Colonic mucosa (tissue), 4 donors: ENCODE measurements at regions not wholly inside any gene's neighbourhood (a gene's known extent, or its start where the extent isn't known, plus 50 kb on each side); places are given as distances from the start of the nearest gene placed in this dataset.

Experiments used
- DNase-seq: peaks from one replicate; pipeline ENCODE4 v3.0.0-alpha.2; 2020
- H3K27ac ChIP-seq: fragments of 200-600 bp; one replicate; pipeline ENCODE4 v1.8.0; 2021
- H3K27me3 ChIP-seq: fragments of 200-600 bp; one replicate; pipeline ENCODE4 v1.8.0; 2021
- H3K36me3 ChIP-seq: fragments of 200-600 bp; one replicate; pipeline ENCODE4 v1.8.0; 2021
- H3K4me1 ChIP-seq: fragments of 200-600 bp; one replicate; pipeline ENCODE4 v1.8.0; 2021; ENCODE audit warnings: mild to moderate bottlenecking
- H3K4me3 ChIP-seq: fragments of 200-600 bp; one replicate; pipeline ENCODE4 v1.8.0; 2021
- H3K9ac ChIP-seq, 2 donors: one replicate each; pipeline ENCODE4 v1.7.0; 2013; ENCODE audit warnings: control low read depth in 2 of 2, low read depth in 2 of 2, low read length in 2 of 2
- H3K9me3 ChIP-seq: fragments of 200-600 bp; one replicate; pipeline ENCODE4 v1.8.0; 2021
- intact Hi-C: fragments of 100-400 bp; cut with DNase I; formaldehyde crosslinking; loops from one replicate; pipeline ENCODE4 v1.14.1; 2022
- TF ChIP-seq, protein P1 (sequence below): fragments of 200-600 bp; IDR thresholded peaks from one replicate; pipeline ENCODE4 v1.8.0; 2022; ENCODE audit warnings: antibody characterized with exemption, mild to moderate bottlenecking
- donor health status: healthy.
- donor health status: DM: no; HTN: no; CAD: no.
- donor health status: DM: no; HTN: no; CAD: no.

DNA sequence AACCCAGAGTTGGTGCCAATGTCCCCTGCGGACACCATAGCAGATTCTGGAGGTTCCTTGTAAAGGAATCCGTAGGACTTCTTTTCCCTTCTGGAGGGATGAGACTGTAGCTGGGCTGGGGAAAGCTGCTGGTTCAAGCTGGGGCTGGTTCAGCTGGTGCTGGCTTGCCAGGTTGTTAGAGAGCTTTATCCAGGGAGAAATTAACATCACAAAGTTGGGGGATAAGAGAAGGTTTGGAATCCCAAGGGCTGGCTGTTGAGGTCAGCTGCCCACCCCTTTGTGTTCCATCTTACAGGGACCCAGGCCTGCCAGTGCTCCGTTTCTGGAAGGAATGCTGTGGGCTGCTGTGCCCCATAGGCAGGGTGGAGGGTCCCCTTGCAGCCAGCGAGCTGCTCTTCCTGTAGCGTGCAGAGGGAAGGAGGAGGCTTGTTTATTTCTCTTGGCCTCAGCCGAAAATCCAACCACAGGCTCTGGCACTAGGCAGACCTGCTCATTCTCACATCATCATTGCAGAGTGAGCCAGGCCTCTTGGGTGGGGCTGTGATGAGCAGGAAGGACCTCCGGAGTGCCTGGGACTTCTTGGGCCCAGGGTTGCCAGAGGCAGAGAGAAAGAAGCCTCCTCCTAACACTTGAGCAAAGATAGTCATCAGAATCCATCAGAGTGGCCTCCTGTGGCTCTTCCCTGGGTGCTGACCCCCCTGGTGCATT, 251.1 kb downstream of the SEC14L1 start:
- Histone ChIP-seq H3K9me3 (no peaks in the 10 kb centered on the region), H3K27ac (peak overlapping the region; percentile 73), H3K4me3 (no peak overlapping the region), H3K9ac (peak overlapping the region; percentile 17 to 63), H3K27me3 (no peaks in the 10 kb centered on the region), H3K4me1 (peaks cover 39% of the 10 kb centered on the region), H3K36me3 (no peaks in the 10 kb centered on the region)
- TF ChIP-seq, protein P1, sequence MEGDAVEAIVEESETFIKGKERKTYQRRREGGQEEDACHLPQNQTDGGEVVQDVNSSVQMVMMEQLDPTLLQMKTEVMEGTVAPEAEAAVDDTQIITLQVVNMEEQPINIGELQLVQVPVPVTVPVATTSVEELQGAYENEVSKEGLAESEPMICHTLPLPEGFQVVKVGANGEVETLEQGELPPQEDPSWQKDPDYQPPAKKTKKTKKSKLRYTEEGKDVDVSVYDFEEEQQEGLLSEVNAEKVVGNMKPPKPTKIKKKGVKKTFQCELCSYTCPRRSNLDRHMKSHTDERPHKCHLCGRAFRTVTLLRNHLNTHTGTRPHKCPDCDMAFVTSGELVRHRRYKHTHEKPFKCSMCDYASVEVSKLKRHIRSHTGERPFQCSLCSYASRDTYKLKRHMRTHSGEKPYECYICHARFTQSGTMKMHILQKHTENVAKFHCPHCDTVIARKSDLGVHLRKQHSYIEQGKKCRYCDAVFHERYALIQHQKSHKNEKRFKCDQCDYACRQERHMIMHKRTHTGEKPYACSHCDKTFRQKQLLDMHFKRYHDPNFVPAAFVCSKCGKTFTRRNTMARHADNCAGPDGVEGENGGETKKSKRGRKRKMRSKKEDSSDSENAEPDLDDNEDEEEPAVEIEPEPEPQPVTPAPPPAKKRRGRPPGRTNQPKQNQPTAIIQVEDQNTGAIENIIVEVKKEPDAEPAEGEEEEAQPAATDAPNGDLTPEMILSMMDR = no peak
- peak; percentile 65 for DNase-seq
- intact Hi-C loops = no loop called here

DNA sequence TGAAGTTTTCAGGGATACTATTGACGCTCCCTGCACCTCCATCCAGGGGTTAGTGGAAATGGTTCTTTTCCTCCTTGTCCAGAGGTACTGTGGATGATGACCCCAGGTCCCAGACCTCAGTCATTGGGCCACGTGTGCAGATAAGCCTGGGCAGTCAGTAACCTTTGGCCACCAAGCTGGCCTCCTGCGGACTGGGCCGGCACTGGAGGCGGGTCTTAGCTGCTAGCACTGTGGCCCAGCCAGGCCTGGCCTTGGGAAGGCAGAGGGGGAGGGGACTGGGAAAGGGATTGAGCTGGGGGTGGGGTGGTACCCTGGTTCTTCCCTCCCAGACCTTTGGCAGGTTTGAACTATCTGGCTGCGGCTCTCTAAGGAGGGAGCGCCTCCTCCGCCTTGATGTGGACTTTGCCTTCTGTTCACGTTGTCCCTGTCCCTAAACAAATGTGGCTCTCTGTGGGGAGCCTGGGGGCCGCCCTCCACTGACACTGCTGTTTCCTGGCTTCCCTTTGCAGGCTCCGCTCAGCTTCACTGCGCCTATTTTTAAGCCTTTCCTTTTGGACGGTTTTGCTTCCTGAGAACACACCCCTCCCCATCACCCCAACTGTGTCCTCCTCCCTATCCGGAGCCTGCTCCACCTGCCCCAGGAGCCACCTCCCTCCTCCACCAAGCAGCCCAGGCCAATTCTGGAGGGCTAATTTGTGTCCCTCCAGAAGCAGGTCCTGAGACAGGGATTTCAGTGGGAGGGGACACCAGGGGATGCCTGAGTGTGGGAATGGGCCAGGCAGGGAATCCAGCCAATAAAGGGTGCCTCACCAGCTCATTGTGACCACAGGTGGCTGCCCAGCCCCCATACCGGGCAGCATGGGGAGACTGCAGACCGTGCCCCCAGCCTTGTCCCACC, 251.9 kb downstream of the SEC14L1 start:
- TF ChIP-seq, protein P1 = no peak
- Histone ChIP-seq H3K27ac (peak overlapping the region; percentile 73), H3K36me3 (no peaks in the 10 kb centered on the region), H3K9ac (peak overlapping the region; percentile 17 to 63), H3K9me3 (no peaks in the 10 kb centered on the region), H3K4me1 (peaks cover 39% of the 10 kb centered on the region), H3K4me3 (no peak overlapping the region), H3K27me3 (no peaks in the 10 kb centered on the region)
- DNase-seq = peak; percentile 83
- intact Hi-C loops = no loop called here

DNA sequence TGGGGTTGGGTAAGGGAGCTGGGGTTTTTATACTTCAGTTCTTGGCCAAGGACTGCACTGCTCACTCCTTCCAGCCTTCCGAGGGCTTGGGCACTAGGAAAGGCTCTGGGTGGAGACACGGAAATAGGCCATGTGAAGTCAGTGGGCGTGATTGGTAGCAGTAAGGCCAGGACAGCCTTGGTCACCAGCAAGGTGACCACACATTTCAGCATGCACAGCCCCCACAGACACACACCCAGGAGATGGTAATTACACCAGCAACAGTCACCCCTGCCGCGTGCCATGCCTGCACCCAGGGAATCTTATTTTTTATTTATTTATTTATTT, 252.5 kb downstream of the SEC14L1 start:
- Histone ChIP-seq H3K27ac (peak overlapping the region; percentile 73), H3K4me1 (peaks cover 39% of the 10 kb centered on the region), H3K9me3 (no peaks in the 10 kb centered on the region), H3K36me3 (no peaks in the 10 kb centered on the region), H3K9ac (peak overlapping the region; percentile 0 to 63), H3K4me3 (no peak overlapping the region), H3K27me3 (no peaks in the 10 kb centered on the region)
- TF ChIP-seq, protein P1 = no peak
- DNase-seq = no peak
- intact Hi-C loops = no loop called here

DNA sequence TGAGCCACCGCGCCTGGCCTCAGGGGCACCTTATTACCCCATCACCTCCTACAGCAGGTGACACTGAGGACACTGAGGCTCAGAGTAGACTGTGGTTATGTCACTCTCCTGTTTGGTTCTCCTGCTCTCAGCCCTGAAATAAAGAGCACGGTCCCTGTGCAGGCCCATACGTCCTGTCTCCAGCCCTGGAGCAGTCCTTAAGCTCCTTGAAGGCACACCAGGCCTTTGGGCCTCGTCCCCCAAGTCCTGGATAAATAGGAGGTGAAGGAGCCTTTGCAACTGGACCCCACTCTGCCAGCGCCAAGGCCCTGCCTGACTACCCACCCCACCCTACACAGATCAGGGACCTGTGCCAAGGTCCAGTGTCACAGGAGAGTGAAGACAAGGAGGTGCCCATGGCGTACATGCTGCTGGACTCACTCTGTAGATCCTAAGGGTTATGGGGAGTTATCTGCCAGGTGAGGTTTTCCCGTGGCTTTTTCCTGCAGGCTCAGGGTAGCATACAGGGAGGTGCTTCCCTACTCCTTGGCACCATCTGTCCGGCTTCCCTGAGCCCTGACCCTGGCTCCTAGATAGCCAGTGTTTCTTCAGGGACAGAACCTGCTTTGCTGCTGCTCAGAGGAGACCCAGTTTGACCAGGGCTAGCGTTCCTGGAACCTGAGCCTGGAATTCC, 253.2 kb downstream of the SEC14L1 start:
- no peaks in the 10 kb centered on the region for H3K36me3 ChIP-seq
- DNase-seq = no peak
- peak overlapping the region; percentile 73 for H3K27ac ChIP-seq
- TF ChIP-seq, protein P1 = no peak
- no peaks in the 10 kb centered on the region for H3K9me3 ChIP-seq
- intact Hi-C loops = no loop called here
- H3K4me1 ChIP-seq = peaks cover 39% of the 10 kb centered on the region
- H3K4me3 ChIP-seq = no peak overlapping the region
- peak overlapping the region in 1 of 2 donors; percentile 72 for H3K9ac ChIP-seq
- no peaks in the 10 kb centered on the region for H3K27me3 ChIP-seq

DNA sequence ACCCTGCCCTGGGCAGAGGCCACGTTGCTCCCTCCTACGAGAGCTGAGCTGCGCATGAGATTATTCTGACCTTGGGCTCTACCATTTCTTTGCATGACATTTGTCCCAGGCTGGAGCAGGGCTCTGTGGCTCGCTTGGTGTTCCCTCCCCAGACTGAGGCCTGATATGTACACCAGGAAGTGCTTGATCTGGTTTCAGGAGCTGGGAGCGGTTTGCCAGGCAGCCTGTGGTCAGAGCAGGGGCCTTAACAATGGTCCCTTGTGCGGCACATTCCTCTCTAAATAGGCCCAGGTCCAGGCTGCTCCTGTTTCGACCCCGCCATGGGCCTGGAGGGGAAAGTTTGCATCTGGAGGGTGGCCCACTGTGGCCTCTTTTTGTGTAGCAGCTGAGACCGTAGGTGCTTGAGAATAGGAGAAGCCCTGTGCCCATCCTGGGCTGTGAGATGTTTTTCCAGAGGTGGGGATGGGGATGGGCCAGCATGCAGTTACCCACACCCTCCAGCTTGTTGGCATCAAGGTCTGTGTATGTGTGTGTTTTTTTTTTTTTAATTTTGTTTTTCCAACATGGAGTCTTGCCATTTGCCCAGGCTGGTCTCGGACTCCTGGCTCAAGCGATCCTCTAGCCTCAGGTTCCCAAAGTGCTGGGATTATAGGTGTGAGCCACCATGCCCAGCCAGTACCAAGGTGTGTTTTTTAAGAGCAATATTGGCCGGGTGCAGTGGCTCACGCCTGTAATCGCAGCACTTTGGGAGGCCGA, 253.9 kb downstream of the SEC14L1 start:
- Histone ChIP-seq H3K27ac (peak overlapping the region; percentile 73), H3K4me1 (peaks cover 39% of the 10 kb centered on the region), H3K4me3 (no peak overlapping the region), H3K36me3 (no peaks in the 10 kb centered on the region), H3K9me3 (no peaks in the 10 kb centered on the region), H3K27me3 (no peaks in the 10 kb centered on the region), H3K9ac (peak overlapping the region in 1 of 2 donors; percentile 72)
- intact Hi-C loops = no loop called here
- peak; percentile 60 for DNase-seq
- TF ChIP-seq, protein P1 = no peak
